PC-3 (cell line): ENCODE measurements at regions not wholly inside any gene's neighbourhood (a gene's known extent, or its start where the extent isn't known, plus 50 kb on each side); places are given as distances from the start of the nearest gene placed in this dataset.
"Not testable (repeated sequence)": the region's sequence is repeated elsewhere in the genome, so short reads cannot be mapped to it uniquely, and the experiment has no call there.

Experiments used
- CTCF ChIP-seq: fragments of 300-600 bp; sonication (generic); conservative IDR thresholded peaks from 2 replicates; pipeline ENCODE4 v1.5.1; 2017; ENCODE audit warnings: antibody characterized with exemption, low read depth, mild to moderate bottlenecking, low read length
- EZH2 ChIP-seq: fragments of 300-600 bp; sonication (generic); IDR thresholded peaks from one replicate; pipeline ENCODE4 v1.6.1; 2017; ENCODE audit warnings: antibody characterized with exemption, mild to moderate bottlenecking, low read length; ENCODE audit not compliant: unreplicated experiment

- TF ChIP-seq EZH2, CTCF: not testable (repeated sequence)
These were observed 188.4 kb upstream of the WWC1 start for GRCh38 chr5:168103018-168103417.
